GM21529 (cell line): ENCODE measurements at regions not wholly inside any gene's neighbourhood (a gene's known extent, or its start where the extent isn't known, plus 50 kb on each side); places are given as distances from the start of the nearest gene placed in this dataset.

Experiments
- ATAC-seq: cut with Tn5 transposase; IDR thresholded peaks from one replicate; pipeline ENCODE4 v1.9.1; 2021; ENCODE audit not compliant: unreplicated experiment

- no peak for ATAC-seq
Measured at GRCh38 chr10:5305374-5305773, 59.4 kb upstream of the UCN3 start.

GRCh38 chr10:5310914-5311313, 53.9 kb upstream of the UCN3 start:
- no peak for ATAC-seq

- ATAC-seq, result no peak
Measured at GRCh38 chr10:5311617-5312016, 53.1 kb upstream of the UCN3 start.

DNA sequence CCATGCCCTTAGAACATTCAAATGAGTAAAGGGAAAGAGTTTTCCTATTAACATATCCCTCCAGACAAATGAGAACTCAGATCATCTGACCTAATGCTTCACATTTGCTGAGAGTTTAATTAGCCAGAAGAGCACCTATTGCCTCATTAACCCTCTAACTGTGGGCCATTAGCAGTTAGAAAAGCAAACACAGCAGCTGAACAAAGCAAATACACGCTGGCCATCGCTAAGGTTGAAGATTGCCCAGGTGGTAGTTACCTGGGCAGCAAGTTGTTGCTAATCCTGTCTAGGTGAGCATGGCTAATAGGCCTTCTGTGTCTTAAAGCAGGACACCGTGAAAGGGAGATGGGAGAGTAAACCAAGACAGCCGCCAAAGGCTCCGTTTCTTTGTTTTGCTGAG, 49.9 kb upstream of the UCN3 start:
- ATAC-seq, result no peak
